Hindlimb muscle (tissue), 1 donor: ENCODE measurements at regions not wholly inside any gene's neighbourhood (a gene's known extent, or its start where the extent isn't known, plus 50 kb on each side); places are given as distances from the start of the nearest gene placed in this dataset.
"Not testable (repeated sequence)": the region's sequence is repeated elsewhere in the genome, so short reads cannot be mapped to it uniquely, and the experiment has no call there.

ENCODE experiments used
- DNase-seq: peaks from one replicate; pipeline ENCODE4 v3.0.0-alpha.2; 2013

DNA sequence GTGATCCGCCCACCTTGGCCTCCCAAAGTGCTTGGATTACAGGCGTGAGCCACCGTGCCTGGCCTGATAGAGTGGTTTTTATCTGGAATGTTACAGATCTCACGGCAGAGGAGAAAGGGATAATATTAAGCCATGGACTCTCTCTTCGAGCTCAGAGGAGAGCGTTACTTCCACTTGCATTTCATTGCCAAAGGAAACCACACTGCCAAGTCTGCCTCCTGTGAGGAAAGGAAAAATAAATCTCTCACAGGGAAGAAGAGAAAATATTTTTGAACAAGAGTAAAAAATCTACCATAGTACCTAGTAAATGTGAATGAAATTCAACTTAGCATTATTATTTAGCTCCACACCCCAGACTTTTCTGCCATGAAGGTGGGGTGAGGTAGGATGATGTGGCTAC lies 319.2 kb upstream of the PRICKLE1 start:
- peak; percentile 34 for DNase-seq

- DNase-seq = not testable (repeated sequence)
These were observed 317.3 kb upstream of the PRICKLE1 start for GRCh38 chr12:42906801-42907200.

- DNase-seq = no peak
These were observed 315.8 kb upstream of the PRICKLE1 start for GRCh38 chr12:42905419-42905705.

GRCh38 chr12:42904683-42905418 lies 315.3 kb upstream of the PRICKLE1 start:
- DNase-seq = peak; percentile 56

DNA sequence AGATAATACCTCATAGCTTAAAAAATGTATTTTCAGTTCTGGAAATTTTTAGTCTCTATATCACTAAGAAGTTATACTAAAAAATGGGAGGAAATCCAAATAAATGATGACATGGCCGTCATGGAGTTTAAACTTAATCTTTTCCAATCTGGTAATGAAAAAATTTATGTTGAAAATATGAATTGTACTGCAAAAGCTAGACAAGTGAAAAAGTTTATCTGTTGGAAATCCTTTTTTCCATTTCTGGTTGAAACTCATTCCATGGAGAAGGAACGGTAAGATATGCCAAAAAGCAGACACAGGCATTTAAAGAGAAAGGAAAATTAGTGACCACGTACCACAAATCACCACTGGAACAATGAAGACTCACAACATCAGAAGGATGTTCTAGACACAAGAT lies 314.2 kb upstream of the PRICKLE1 start:
- peak; percentile 34 for DNase-seq

- no peak for DNase-seq
These were observed 312.5 kb upstream of the PRICKLE1 start for GRCh38 chr12:42902001-42902400.

GRCh38 chr12:42893803-42894202 lies 304.3 kb upstream of the PRICKLE1 start:
- DNase-seq = no peak

GRCh38 chr12:42892702-42893551 lies 303.4 kb upstream of the PRICKLE1 start:
- no peak for DNase-seq

GRCh38 chr12:42887657-42888056 lies 298.1 kb upstream of the PRICKLE1 start:
- DNase-seq = no peak

GRCh38 chr12:42886160-42886559 lies 296.6 kb upstream of the PRICKLE1 start:
- DNase-seq = no peak

DNA sequence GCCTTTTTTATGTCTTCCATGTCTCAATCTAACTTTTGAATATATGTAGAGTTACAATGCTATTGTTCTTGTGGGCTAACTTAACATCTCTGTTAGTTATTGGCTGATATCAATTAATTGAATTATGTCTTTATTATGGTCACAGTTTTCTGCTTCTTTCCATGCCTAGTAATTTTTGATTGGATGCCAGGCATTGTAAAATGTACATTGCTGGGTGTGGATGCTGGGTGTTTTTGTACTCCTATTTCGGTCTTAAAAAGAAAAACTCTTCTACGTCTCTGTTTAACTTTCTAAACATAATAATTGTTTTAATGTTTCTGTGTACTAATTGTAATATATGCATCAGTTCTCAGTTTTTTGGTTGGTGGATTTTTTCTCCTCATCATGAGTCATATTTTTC lies 296.1 kb upstream of the PRICKLE1 start:
- no peak for DNase-seq

DNA sequence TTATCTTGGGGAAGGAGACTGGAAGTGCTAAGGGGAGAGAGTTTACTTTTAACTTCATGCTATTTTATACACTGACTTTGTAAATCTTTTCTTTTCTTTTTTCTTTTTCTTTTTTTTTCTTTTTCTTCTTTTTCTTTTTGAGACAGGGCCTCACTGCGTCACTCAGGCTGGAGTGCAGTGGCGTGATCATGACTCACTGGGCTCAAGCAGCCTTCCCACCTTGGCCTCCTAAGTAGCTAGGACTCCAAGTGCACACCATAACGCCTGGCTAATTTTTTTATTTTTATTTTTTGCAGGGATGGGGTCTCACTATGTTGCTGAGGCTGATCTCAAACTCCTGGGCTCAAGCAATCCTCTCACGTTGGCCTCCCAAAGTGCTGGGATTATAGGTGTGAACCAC lies 294.6 kb upstream of the PRICKLE1 start:
- no peak for DNase-seq

DNA sequence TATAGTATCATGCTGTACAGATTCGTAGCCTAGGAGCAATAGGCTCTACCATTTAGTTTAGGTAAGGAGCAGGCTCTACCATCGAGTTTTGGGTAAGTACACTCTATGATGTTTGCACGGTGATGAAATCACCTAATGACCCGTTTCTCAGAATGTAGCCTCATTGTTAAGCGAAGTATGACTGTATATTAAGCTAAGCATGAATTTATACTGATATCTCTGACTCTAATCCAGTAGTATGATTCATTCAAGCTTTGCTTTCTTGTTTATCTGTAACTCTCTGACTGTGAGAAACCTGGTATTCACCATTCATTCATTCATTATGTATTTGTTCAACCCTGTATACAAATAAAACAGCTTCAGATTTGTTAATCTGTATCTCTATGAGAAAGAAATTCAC lies 283.9 kb upstream of the PRICKLE1 start:
- DNase-seq = no peak

DNA sequence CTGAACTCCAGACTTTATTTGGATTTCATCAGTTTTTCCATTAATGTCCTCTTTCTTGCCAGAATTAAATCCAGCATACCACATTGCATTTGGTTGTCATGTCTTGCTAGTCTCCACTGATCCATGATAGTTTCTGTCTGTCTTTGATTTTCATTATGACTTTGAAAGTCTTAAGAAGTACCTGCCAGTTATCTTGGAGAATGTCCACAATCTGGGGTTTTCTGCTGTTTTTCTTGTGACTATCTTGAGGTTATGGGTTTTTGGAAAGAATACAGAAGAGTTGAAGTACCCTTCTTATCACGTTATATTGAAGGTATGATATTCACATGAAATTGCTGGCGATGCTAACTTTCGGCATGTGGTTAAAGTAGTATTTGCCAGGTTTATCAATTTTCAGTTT lies 282.3 kb upstream of the PRICKLE1 start:
- DNase-seq = no peak

- no peak for DNase-seq
These were observed 278.7 kb upstream of the PRICKLE1 start for GRCh38 chr12:42868291-42868690.

GRCh38 chr12:42865282-42865681 lies 275.7 kb upstream of the PRICKLE1 start:
- no peak for DNase-seq

DNA sequence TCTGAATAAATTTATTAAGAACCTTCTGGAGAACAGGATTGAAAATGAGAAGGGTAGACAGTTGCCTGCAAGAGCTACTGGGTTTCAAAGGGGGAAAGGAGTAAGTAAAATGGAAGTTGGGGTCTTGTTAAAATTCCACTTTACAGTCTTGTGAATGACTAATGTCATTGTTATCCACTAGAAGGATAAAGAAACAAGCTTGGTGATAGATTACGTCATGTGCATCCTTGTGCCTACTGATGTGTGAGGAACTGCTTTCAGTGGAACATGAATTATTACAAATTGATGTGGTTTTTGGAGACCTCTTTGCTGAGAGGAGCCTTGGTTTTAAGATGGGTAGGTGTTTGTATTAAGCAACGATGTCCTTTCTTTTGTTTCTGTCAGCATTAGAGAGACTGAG lies 272.5 kb upstream of the PRICKLE1 start:
- DNase-seq = no peak

- not testable (repeated sequence) for DNase-seq
These were observed 270.8 kb upstream of the PRICKLE1 start for GRCh38 chr12:42860331-42860730.

- DNase-seq = no peak
These were observed 270.1 kb upstream of the PRICKLE1 start for GRCh38 chr12:42859612-42860011.

- no peak for DNase-seq
These were observed 267.6 kb upstream of the PRICKLE1 start for GRCh38 chr12:42857106-42857505.

DNA sequence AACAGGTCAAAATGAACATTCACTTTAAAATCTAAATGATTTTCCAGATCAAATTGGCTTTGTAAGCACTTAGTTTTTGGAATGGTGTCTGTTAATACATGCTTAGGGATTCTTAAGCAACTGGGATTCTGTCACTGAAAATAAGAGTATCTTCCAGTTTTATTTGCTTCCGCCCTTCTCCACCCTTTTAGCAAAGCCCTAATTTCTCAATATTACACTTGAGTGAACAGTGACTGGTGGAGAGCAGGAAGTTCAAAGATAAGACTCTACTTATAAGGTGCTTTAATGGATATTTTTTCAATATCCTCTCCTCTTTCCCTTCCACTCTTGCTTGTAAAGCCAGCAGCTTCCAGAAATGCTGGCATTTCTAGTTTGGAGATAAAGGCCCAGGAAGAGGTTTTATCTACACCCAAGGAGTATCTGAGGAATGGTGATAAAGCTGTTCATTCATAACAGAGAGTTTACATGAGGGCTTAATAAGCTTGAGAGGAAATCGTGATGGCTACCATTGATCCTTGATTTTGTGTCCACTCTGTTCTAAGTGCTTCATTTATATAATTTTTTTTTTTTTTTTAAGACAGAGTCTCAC lies 265.9 kb upstream of the PRICKLE1 start:
- DNase-seq = no peak

DNA sequence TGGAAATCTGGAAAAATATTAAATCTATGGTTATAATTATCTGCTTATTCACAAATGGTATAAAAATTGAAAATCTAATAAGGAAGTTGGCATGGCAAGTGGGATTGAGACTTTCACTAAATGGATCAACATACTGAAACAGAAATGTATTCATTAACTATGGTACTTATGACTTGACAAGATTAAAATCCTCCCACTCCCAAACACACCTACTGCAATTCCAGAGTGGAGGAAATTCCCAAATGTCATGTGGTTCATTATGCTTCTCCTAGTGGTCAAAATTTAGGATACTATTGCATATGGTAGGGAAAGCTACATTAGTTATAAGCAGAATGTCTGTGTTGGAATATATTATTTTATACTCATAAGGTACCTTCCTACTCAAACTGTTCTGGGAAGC lies 265.3 kb upstream of the PRICKLE1 start:
- no peak for DNase-seq

DNA sequence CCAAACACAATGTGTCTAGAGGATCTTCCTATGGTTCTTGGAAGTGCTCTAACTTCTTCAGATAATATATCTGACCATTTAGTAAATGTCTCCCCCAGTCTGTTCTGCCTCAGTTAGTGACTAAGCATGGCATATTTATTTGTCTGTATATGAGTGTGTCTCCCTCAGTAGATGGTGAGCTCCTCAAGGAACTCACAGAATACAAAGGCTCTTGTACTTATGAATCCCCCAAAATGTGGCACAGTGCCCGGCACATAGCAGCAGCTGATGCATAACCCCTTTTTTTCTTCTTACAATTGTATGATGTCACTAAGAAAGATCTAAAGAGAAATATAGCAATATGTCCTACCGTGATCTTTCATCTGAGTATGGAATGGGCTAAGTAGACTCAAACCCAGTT lies 264.7 kb upstream of the PRICKLE1 start:
- DNase-seq = no peak
